Vagina (tissue), 2 donors: ENCODE measurements at regions not wholly inside any gene's neighbourhood (a gene's known extent, or its start where the extent isn't known, plus 50 kb on each side); places are given as distances from the start of the nearest gene placed in this dataset.

Experiments
- CTCF ChIP-seq, 3 experiments: fragments of 450-650 bp in 2 of 3; fragments of 200-600 bp in 1 of 3; sonication (generic) in 1 of 3; IDR thresholded peaks; one replicate each; pipeline ENCODE4 v1.5.1; 2017 to 2019; ENCODE audit warnings: antibody characterized with exemption in 3 of 3, mild to moderate bottlenecking in 2 of 3, moderate library complexity in 2 of 3
- POLR2A ChIP-seq, 2 donors: fragments of 450-650 bp; IDR thresholded peaks; one replicate each; pipeline ENCODE4 v1.6.1; 2017; ENCODE audit warnings: antibody characterized with exemption in 2 of 2, mild to moderate bottlenecking in 2 of 2, moderate library complexity in 2 of 2
- POLR2AphosphoS5 ChIP-seq, 2 donors: sonication (generic); formaldehyde crosslinking; IDR thresholded peaks; one replicate each; pipeline ENCODE4 v1.9.0; 2017; ENCODE audit warnings: antibody characterized with exemption in 2 of 2, mild to moderate bottlenecking in 2 of 2, low read depth in 1 of 2; ENCODE audit not compliant: insufficient read depth in 1 of 2

- TF ChIP-seq CTCF (IDR thresholded peaks at IDR 0.05) (no peak), POLR2A (IDR thresholded peaks at IDR 0.05) (no peak), POLR2AphosphoS5 (IDR thresholded peaks at IDR 0.05; ENCODE audit: insufficient read depth in 1 of 2, low read depth in 1 of 2) (no peak)
These were observed 66.8 kb upstream of the ANKEF1 start for GRCh38 chr20:9968015-9968414.
